ENCODE measurements at regions not wholly inside any gene's neighbourhood (a gene's known extent, or its start where the extent isn't known, plus 50 kb on each side); places are given as distances from the start of the nearest gene placed in this dataset.

GRCh38 chr1:213693864-213694263 is 293.9 kb upstream of the PROX1 start:
- TF ChIP-seq REST (IDR thresholded peaks at IDR 0.05; ENCODE audit: low read depth) (no peak), CEBPB (IDR thresholded peaks at IDR 0.05) (no peak), CREB1 (IDR thresholded peaks at IDR 0.05; ENCODE audit: low read depth) (no peak), EP300 (IDR thresholded peaks at IDR 0.05; ENCODE audit: borderline replicate concordance) (no peak), USF1 (IDR thresholded peaks at IDR 0.05) (no peak), MAX (IDR thresholded peaks at IDR 0.05) (no peak), FOXM1 (IDR thresholded peaks at IDR 0.05; ENCODE audit: borderline replicate concordance, low read depth) (no peak), TEAD4 (IDR thresholded peaks at IDR 0.05) (no peak), YY1 (IDR thresholded peaks at IDR 0.05; ENCODE audit: low read depth) (no peak), ZBTB7A (IDR thresholded peaks at IDR 0.05; ENCODE audit: low read depth) (no peak), TAF1 (IDR thresholded peaks at IDR 0.05; ENCODE audit: low read depth) (no peak), NFIC (IDR thresholded peaks at IDR 0.05) (no peak), RAD21 (IDR thresholded peaks at IDR 0.05; ENCODE audit: low read depth) (no peak), EGR1 (IDR thresholded peaks at IDR 0.05) (no peak)

GRCh38 chr1:213697192-213697802 is 290.5 kb upstream of the PROX1 start:
- no peak for TF ChIP-seq MAX (IDR thresholded peaks at IDR 0.05)

GRCh38 chr1:213698092-213698702 is 289.6 kb upstream of the PROX1 start:
- TF ChIP-seq CREB1 (IDR thresholded peaks at IDR 0.05; ENCODE audit: low read depth): no peak
- TF ChIP-seq YY1 (IDR thresholded peaks at IDR 0.05; ENCODE audit: low read depth): no peak
- no peak for TF ChIP-seq TEAD4 (IDR thresholded peaks at IDR 0.05)
- no peak for TF ChIP-seq TAF1 (IDR thresholded peaks at IDR 0.05; ENCODE audit: low read depth)
- TF ChIP-seq TCF12 (IDR thresholded peaks at IDR 0.05; ENCODE audit: low read depth): no peak
- no peak for TF ChIP-seq FOXM1 (IDR thresholded peaks at IDR 0.05; ENCODE audit: borderline replicate concordance, low read depth)
- no peak for TF ChIP-seq REST (IDR thresholded peaks at IDR 0.05; ENCODE audit: low read depth)
- no peak for TF ChIP-seq RAD21 (IDR thresholded peaks at IDR 0.05; ENCODE audit: low read depth)
- no peak for TF ChIP-seq CEBPB (IDR thresholded peaks at IDR 0.05)
- no peak for TF ChIP-seq EP300 (IDR thresholded peaks at IDR 0.05; ENCODE audit: borderline replicate concordance)

GRCh38 chr1:213702703-213703102 is 285.1 kb upstream of the PROX1 start:
- TF ChIP-seq REST (IDR thresholded peaks at IDR 0.05; ENCODE audit: low read depth): no peak
- TF ChIP-seq TEAD4 (IDR thresholded peaks at IDR 0.05): no peak
- TF ChIP-seq RAD21 (IDR thresholded peaks at IDR 0.05; ENCODE audit: low read depth): no peak
- no peak for TF ChIP-seq EP300 (IDR thresholded peaks at IDR 0.05; ENCODE audit: borderline replicate concordance)
- TF ChIP-seq CREB1 (IDR thresholded peaks at IDR 0.05; ENCODE audit: low read depth): no peak
- no peak for TF ChIP-seq EGR1 (IDR thresholded peaks at IDR 0.05)
- TF ChIP-seq TAF1 (IDR thresholded peaks at IDR 0.05; ENCODE audit: low read depth): no peak

GRCh38 chr1:213704941-213705340 is 282.8 kb upstream of the PROX1 start:
- no peak for TF ChIP-seq FOXM1 (IDR thresholded peaks at IDR 0.05; ENCODE audit: borderline replicate concordance, low read depth)
- TF ChIP-seq CEBPB (IDR thresholded peaks at IDR 0.05): no peak
- TF ChIP-seq ZBTB7A (IDR thresholded peaks at IDR 0.05; ENCODE audit: low read depth): no peak
- TF ChIP-seq EGR1 (IDR thresholded peaks at IDR 0.05): no peak
- no peak for TF ChIP-seq NFIC (IDR thresholded peaks at IDR 0.05)
- TF ChIP-seq YY1 (IDR thresholded peaks at IDR 0.05; ENCODE audit: low read depth): no peak
- no peak for TF ChIP-seq MAX (IDR thresholded peaks at IDR 0.05)
- no peak for TF ChIP-seq TEAD4 (IDR thresholded peaks at IDR 0.05)
- TF ChIP-seq TCF12 (IDR thresholded peaks at IDR 0.05; ENCODE audit: low read depth): no peak
- no peak for TF ChIP-seq RAD21 (IDR thresholded peaks at IDR 0.05; ENCODE audit: low read depth)
- TF ChIP-seq CREB1 (IDR thresholded peaks at IDR 0.05; ENCODE audit: low read depth): no peak
- no peak for TF ChIP-seq REST (IDR thresholded peaks at IDR 0.05; ENCODE audit: low read depth)
- no peak for TF ChIP-seq TAF1 (IDR thresholded peaks at IDR 0.05; ENCODE audit: low read depth)
- no peak for TF ChIP-seq USF1 (IDR thresholded peaks at IDR 0.05)
- no peak for TF ChIP-seq EP300 (IDR thresholded peaks at IDR 0.05; ENCODE audit: borderline replicate concordance)

Data from Ishikawa (cell line).